ENCODE measurements at regions not wholly inside any gene's neighbourhood (a gene's known extent, or its start where the extent isn't known, plus 50 kb on each side); places are given as distances from the start of the nearest gene placed in this dataset.

- H3K9me3 ChIP-seq, result no peaks in the 10 kb centered on the region
- ChIA-PET CTCF (no interaction called here), POLR2A (no interaction called here)
- H3K9me2 ChIP-seq, result no peaks in the 10 kb centered on the region
- H3K79me2 ChIP-seq (ENCODE audit: insufficient read depth), result no peaks in the 10 kb centered on the region
- no peaks in the 10 kb centered on the region for H3K27me3 ChIP-seq (ENCODE audit: insufficient read depth)
- no peaks in the 10 kb centered on the region for H3K36me3 ChIP-seq (replicated peaks in 1 of 2; ENCODE audit: control insufficient read depth in 1 of 2, insufficient read depth in 2 of 2, low read length in 1 of 2)
- no peaks in the 10 kb centered on the region for H3K4me1 ChIP-seq (ENCODE audit: control insufficient read depth in 1 of 2, insufficient read depth in 2 of 2, low read depth in 1 of 2, low read length in 1 of 2)
- no peak for DNase-seq
- no peak overlapping the region for H3K4me3 ChIP-seq (ENCODE audit: low read depth in 2 of 2, low read length in 1 of 2)
- no peak overlapping the region for H2AFZ ChIP-seq (ENCODE audit: low read depth)
- 0% methylated on average over 2 of the region's 2 CpGs for WGBS (ENCODE audit: low lambda C conversion rate)
- H3F3A ChIP-seq (replicated peaks; ENCODE audit: insufficient read depth), result no peaks in the 10 kb centered on the region
- H3K27ac ChIP-seq (ENCODE audit: low read depth in 2 of 2, low read length in 1 of 2), result no peak overlapping the region
- no peak overlapping the region for H3K4me2 ChIP-seq
- no peak for TF ChIP-seq USF1 (IDR thresholded peaks at IDR 0.05; ENCODE audit: borderline replicate concordance, low read depth)
- TF ChIP-seq IRF3 (IDR thresholded peaks at IDR 0.05; ENCODE audit: low read depth, low read length), result no peak
- TF ChIP-seq CTCF (IDR thresholded peaks at IDR 0.05), result no peak
- TF ChIP-seq GABPA (IDR thresholded peaks at IDR 0.05; ENCODE audit: low read depth), result no peak
- TF ChIP-seq JUND (IDR thresholded peaks at IDR 0.05), result no peak
- no peak overlapping the region for H3K9ac ChIP-seq
- no peaks in the 10 kb centered on the region for H4K20me1 ChIP-seq (ENCODE audit: insufficient read depth)
These were observed 429.5 kb upstream of the FBXO33 start for GRCh38 chr14:39861696-39862095.

- no peak overlapping the region for H2AFZ ChIP-seq (ENCODE audit: low read depth)
- no peak overlapping the region for H3K4me2 ChIP-seq
- TF ChIP-seq PBX3 (IDR thresholded peaks at IDR 0.05), result no peak
- no peak for TF ChIP-seq FOSL2 (IDR thresholded peaks at IDR 0.05; ENCODE audit: borderline replicate concordance, low read depth)
- TF ChIP-seq USF2 (IDR thresholded peaks at IDR 0.05; ENCODE audit: borderline replicate concordance, low read depth, low read length), result no peak
- TF ChIP-seq RXRA (IDR thresholded peaks at IDR 0.05; ENCODE audit: borderline replicate concordance, low read depth), result no peak
- no peak for TF ChIP-seq RFX5 (IDR thresholded peaks at IDR 0.05; ENCODE audit: low read length)
- no peak for TF ChIP-seq TEAD4 (IDR thresholded peaks at IDR 0.05; ENCODE audit: borderline replicate concordance, insufficient read depth)
- TF ChIP-seq NRF1 (IDR thresholded peaks at IDR 0.05; ENCODE audit: low read depth, low read length), result no peak
- TF ChIP-seq POLR2AphosphoS5 (IDR thresholded peaks at IDR 0.05; ENCODE audit: low read depth, low read length), result no peak
- TF ChIP-seq YY1 (IDR thresholded peaks at IDR 0.05; ENCODE audit: low read depth), result no peak
- H4K20me1 ChIP-seq (ENCODE audit: insufficient read depth), result no peaks in the 10 kb centered on the region
- no peaks in the 10 kb centered on the region for H3K9me2 ChIP-seq
- H3K4me1 ChIP-seq (ENCODE audit: control insufficient read depth in 1 of 2, insufficient read depth in 2 of 2, low read depth in 1 of 2, low read length in 1 of 2), result no peaks in the 10 kb centered on the region
- 14% methylated on average over 1 of the region's 4 CpGs for WGBS (ENCODE audit: low lambda C conversion rate)
- H3K36me3 ChIP-seq (replicated peaks in 1 of 2; ENCODE audit: control insufficient read depth in 1 of 2, insufficient read depth in 2 of 2, low read length in 1 of 2), result no peaks in the 10 kb centered on the region
- H3K79me2 ChIP-seq (ENCODE audit: insufficient read depth), result no peaks in the 10 kb centered on the region
- H3K27ac ChIP-seq (ENCODE audit: low read depth in 2 of 2, low read length in 1 of 2), result no peak overlapping the region
- H3K9ac ChIP-seq, result no peak overlapping the region
- DNase-seq, result no peak
- ChIA-PET CTCF (no interaction called here), POLR2A (no interaction called here)
- no peaks in the 10 kb centered on the region for H3K9me3 ChIP-seq
- H3K27me3 ChIP-seq (ENCODE audit: insufficient read depth), result no peaks in the 10 kb centered on the region
- no peaks in the 10 kb centered on the region for H3F3A ChIP-seq (replicated peaks; ENCODE audit: insufficient read depth)
- no peak overlapping the region for H3K4me3 ChIP-seq (ENCODE audit: low read depth in 2 of 2, low read length in 1 of 2)
These were observed 429.0 kb upstream of the FBXO33 start for GRCh38 chr14:39861229-39861600.
